ENCODE measurements at regions not wholly inside any gene's neighbourhood (a gene's known extent, or its start where the extent isn't known, plus 50 kb on each side); places are given as distances from the start of the nearest gene placed in this dataset.

DNA sequence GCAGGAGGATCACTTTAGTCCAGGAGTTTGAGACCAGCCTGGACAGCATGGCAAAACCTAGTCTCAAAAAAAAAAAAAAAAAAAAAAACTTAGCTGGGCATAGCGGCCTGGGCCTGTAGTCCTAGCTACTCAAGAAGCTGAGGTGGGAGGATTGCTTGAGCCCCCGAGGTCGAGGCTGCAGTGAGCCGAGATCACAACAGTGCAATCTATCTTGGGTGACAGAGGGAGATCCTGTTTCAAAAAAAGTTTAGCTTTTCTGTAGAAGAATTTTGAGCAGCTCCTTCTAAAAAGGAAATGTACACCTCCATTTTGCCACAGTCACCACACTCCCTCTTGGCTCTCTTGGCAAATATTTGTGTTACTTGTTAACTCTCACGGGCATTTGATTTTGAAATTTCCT lies 505.8 kb downstream of the DOK5 start:
- WGBS, 4 donors: 62 to 65% (median 65%) methylated on average over 5 of the region's 5 CpGs
- no peaks in the 10 kb centered on the region for H3K9me3 ChIP-seq (replicated peaks in 1 of 3)
- TF ChIP-seq POLR2A (IDR thresholded peaks at IDR 0.05): no peak
- TF ChIP-seq, protein P1, sequence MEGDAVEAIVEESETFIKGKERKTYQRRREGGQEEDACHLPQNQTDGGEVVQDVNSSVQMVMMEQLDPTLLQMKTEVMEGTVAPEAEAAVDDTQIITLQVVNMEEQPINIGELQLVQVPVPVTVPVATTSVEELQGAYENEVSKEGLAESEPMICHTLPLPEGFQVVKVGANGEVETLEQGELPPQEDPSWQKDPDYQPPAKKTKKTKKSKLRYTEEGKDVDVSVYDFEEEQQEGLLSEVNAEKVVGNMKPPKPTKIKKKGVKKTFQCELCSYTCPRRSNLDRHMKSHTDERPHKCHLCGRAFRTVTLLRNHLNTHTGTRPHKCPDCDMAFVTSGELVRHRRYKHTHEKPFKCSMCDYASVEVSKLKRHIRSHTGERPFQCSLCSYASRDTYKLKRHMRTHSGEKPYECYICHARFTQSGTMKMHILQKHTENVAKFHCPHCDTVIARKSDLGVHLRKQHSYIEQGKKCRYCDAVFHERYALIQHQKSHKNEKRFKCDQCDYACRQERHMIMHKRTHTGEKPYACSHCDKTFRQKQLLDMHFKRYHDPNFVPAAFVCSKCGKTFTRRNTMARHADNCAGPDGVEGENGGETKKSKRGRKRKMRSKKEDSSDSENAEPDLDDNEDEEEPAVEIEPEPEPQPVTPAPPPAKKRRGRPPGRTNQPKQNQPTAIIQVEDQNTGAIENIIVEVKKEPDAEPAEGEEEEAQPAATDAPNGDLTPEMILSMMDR (IDR thresholded peaks at IDR 0.05): no peak

DNA sequence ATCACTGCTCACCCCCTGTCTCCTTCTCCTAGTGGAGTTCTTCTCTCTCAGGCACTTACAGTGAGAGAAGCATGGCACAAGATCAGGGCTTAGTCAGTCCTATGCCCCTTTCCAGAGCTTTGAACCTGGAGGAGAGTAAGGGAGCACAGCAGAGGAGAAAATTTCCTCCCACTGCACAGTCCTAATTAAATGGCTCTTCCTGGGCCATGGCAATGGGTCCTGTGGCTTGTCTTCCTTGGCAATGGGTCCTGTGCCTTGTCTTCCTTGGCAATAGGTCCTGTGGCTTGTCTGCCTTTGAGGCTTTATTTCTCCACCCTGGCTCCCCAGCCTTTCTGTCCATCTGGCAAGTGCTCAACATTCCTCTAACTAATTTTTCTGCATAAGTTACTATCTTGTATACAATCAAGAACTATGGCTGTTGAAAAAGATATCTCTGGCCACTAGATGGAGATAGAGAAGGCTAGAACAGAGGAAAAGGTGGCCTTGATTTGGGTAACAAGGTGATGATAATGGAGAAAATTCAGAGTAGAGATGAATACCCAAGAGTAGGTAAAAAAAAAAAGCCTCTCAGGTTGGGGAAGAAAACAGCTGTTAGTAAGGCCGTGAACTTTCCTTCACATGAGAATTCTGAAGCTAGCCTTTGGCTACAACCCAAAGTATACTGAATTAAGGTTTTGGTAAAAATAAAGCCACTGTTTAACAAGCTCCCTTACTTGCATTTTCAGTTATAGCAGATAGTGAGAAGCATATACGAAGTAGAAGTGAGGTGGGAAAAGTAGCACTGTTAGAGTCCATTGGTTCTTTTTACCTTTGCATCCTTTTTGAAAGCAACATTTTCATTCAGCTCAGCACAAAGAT lies 504.9 kb downstream of the DOK5 start:
- TF ChIP-seq, protein P1 (IDR thresholded peaks at IDR 0.05): peak; percentile 15 to 43 (median 30)
- TF ChIP-seq POLR2A (IDR thresholded peaks at IDR 0.05): no peak

More for the DNA sequence above, 505.8 kb downstream of the DOK5 start:
- no peak for DNase-seq
- no peak overlapping the region for H3K4me3 ChIP-seq
- no peaks in the 10 kb centered on the region for H3K4me1 ChIP-seq (replicated peaks in 1 of 2)
- H3K36me3 ChIP-seq (replicated peaks in 1 of 2): no peaks in the 10 kb centered on the region
- no peak overlapping the region for H3K27ac ChIP-seq
- no peaks in the 10 kb centered on the region for H3K27me3 ChIP-seq
- intact Hi-C loops (cut with DNase I): no loop called here

DNA sequence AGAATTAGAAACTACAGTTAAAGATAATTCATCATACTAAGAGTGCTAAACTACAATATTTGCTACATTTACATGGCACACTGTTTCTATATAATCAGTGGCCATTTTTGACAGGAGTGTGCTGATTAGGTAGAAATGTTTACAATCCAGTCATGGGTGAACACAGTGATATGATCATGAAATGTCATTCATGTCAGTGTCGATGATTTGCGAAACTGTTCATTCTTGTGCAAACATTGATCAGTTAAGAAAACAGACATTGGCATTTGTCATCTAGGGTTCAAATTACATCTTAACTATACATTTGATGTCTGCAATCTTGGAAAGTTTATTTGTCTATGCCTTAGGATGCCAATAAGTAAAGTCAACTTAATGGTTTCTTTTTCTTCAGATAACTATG lies 474.9 kb downstream of the DOK5 start:
- TF ChIP-seq, protein P1 (IDR thresholded peaks at IDR 0.05): no peak
- no peak for TF ChIP-seq POLR2A (IDR thresholded peaks at IDR 0.05)
- no peaks in the 10 kb centered on the region for H3K36me3 ChIP-seq (replicated peaks in 1 of 2)
- 84 to 92% (median 89%) methylated on average over 2 of the region's 2 CpGs for WGBS, 4 donors
- no peaks in the 10 kb centered on the region for H3K9me3 ChIP-seq (replicated peaks in 1 of 3)
- no peak overlapping the region for H3K27ac ChIP-seq
- intact Hi-C loops (cut with DNase I): no loop called here
- no peak for DNase-seq
- H3K27me3 ChIP-seq: no peaks in the 10 kb centered on the region
- H3K4me3 ChIP-seq: no peak overlapping the region
- no peaks in the 10 kb centered on the region for H3K4me1 ChIP-seq (replicated peaks in 1 of 2)

More for the DNA sequence above, 504.9 kb downstream of the DOK5 start:
- no peaks in the 10 kb centered on the region for H3K9me3 ChIP-seq (replicated peaks in 1 of 3)
- no peak overlapping the region for H3K27ac ChIP-seq
- no peaks in the 10 kb centered on the region for H3K36me3 ChIP-seq (replicated peaks in 1 of 2)
- WGBS, 4 donors: 28 to 41% (median 34%) methylated on average over 2 of the region's 2 CpGs
- H3K4me3 ChIP-seq: no peak overlapping the region
- no peak for DNase-seq
- H3K27me3 ChIP-seq: no peaks in the 10 kb centered on the region
- H3K4me1 ChIP-seq (replicated peaks in 1 of 2): no peaks in the 10 kb centered on the region
- intact Hi-C loops (cut with DNase I): no loop called here

DNA sequence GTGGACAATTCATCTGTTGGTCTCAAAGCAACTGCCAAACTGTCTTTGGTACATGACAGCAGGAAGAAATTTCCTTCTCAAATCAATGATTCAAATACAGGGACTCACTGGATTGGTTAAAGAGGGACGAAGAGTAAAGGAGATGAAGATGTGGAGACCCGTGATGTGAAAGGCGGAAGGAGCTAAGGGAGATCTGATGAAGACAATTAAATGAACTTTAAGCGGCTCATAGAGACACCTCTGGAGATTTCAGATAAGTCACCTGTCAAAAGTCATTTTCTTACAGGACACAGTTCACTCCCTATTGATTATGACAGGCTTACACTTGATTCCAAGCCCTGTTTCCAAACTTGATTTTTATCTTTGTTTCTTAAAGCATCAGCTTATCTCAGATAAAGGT lies 466.3 kb downstream of the DOK5 start:
- H3K27ac ChIP-seq: no peak overlapping the region
- 73 to 83% (median 79%) methylated on average over 4 of the region's 4 CpGs for WGBS, 4 donors
- DNase-seq: no peak
- no peaks in the 10 kb centered on the region for H3K9me3 ChIP-seq (replicated peaks in 1 of 3)
- no peaks in the 10 kb centered on the region for H3K4me1 ChIP-seq (replicated peaks in 1 of 2)
- TF ChIP-seq, protein P1 (IDR thresholded peaks at IDR 0.05): no peak
- no peak for TF ChIP-seq POLR2A (IDR thresholded peaks at IDR 0.05)
- H3K36me3 ChIP-seq (replicated peaks in 1 of 2): no peaks in the 10 kb centered on the region
- intact Hi-C loops (cut with DNase I): no loop called here
- H3K27me3 ChIP-seq: no peaks in the 10 kb centered on the region
- no peak overlapping the region for H3K4me3 ChIP-seq
